ENCODE measurements at regions not wholly inside any gene's neighbourhood (a gene's known extent, or its start where the extent isn't known, plus 50 kb on each side); places are given as distances from the start of the nearest gene placed in this dataset.

- no peak for DNase-seq
- intact Hi-C loops (cut with DNase I), result no loop called here
Measured at GRCh38 chr4:23680671-23681518, 209.0 kb downstream of the PPARGC1A start.

DNA sequence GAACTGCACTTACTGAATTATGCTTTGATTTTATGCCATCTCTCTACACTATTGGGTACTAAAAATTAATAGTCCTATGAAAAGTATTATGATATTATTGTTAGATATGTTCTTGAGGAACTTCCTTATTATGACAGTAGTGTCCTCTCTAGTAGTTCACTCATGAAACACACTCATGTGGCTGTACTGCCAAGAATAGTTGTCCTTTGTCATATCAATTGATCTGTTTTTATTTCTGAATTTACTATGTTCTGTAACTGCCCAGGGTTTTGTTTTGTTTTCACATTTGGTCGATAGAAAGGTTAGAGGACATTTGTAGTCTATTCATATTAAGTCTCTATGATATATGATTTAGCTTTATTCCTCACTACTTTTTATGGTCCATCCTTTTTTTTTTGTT is 215.2 kb downstream of the PPARGC1A start:
- intact Hi-C loops (cut with DNase I), result no loop called here

GRCh38 chr4:23667659-23668058 is 222.2 kb downstream of the PPARGC1A start:
- no peak for DNase-seq
- intact Hi-C loops (cut with DNase I), result no loop called here

More for the DNA sequence above, 215.2 kb downstream of the PPARGC1A start:
- no peak for DNase-seq

DNA sequence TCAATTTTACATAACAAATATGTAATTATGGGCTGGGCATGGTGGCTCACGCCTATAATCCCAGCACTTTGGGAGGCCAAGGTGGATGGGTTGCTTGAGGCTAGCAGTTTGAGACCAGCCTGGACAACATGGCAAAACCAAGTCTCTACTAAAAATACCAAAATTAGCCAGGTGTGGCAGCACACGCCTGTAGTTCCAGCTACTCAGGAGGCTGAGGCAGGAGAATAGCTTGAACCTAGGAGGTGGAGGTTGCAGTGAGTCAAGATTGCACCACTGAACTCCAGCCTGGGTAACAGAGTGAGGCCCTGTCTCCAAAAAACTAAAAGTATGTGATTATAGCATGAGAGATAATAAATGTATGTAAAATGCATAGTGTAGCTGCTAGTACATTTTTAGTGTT is 229.0 kb downstream of the PPARGC1A start:
- no peak for DNase-seq
- intact Hi-C loops (cut with DNase I), result no loop called here

- intact Hi-C loops (cut with DNase I), result no loop called here
- no peak for DNase-seq
Measured at GRCh38 chr4:23654791-23655190, 235.1 kb downstream of the PPARGC1A start.

DNA sequence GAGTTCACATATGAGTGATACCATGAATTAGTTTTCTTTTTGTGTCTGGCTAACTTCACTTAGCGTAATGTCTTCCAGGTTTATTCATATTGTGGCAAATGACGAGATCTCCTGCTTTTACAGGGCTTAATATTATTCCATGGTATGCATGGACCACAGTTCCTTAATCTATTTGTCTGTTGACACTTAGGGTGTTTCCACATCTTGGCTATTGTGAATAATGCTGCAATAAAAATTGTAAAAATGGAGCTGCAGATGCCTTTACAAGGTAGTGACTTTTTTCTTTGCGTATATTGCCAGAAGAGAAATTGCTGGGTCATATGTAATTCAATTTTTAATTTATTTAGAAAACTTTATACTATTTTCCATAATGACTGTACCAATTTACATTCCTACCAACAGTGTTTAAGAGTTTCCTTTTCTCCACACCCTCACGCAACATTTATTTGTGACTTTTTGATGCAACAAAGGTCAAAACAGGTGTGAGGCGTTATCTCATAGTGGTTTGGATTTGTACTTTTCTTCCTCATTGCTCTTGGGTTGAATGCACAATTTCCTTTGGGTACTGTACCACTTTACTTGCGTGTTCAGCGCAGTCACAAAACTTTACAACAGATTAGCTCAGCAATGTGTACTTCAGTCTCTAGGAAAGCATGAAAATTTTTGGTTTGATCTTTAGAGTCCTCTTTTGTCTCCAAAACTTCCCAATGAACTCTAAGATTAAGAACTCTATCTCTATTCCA is 240.8 kb downstream of the PPARGC1A start:
- no peak for DNase-seq
- intact Hi-C loops (cut with DNase I), result no loop called here

DNA sequence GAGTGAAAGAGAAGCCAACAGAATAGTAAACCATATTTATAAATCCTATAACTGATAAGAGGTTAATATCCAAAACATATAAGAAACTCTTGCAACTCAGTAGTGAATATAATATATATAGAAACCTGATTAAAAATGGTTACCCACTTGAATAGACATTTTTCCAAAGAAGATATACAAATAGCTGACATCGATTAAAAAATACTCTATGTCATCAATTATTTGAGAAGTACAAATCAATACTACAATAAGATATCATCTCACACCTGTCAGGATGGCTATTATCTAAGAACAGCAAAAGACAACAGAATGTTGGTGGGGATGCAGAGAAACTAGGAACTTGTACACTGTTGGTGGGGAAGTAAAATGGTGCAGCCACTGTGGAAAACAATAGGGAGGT is 254.4 kb downstream of the PPARGC1A start:
- no peak for DNase-seq
- intact Hi-C loops (cut with DNase I), result no loop called here

GRCh38 chr4:23631255-23631950 is 258.4 kb downstream of the PPARGC1A start:
- no peak for DNase-seq
- intact Hi-C loops (cut with DNase I), result no loop called here

GRCh38 chr4:23630110-23630509 is 259.7 kb downstream of the PPARGC1A start:
- DNase-seq, result no peak
- intact Hi-C loops (cut with DNase I), result no loop called here

DNA sequence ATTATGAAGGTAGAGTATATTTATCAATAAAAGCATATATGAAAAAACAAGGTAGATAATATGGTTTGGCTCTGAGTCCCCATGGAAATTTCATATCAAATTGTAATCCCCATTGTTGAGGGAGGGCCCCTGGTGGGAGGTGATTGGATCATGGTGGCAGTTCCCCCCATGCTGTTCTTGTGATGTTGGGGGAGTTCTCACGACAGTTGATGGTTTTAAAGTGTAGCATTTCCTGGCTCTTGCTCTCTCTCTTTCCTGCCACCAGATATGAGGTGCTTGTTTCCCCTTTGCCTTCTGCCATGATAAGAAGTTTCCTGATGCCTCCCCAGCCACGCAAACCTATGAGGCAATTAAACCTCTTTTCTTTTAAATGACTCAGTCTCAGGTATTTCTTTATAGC is 260.4 kb downstream of the PPARGC1A start:
- intact Hi-C loops (cut with DNase I), result no loop called here

DNA sequence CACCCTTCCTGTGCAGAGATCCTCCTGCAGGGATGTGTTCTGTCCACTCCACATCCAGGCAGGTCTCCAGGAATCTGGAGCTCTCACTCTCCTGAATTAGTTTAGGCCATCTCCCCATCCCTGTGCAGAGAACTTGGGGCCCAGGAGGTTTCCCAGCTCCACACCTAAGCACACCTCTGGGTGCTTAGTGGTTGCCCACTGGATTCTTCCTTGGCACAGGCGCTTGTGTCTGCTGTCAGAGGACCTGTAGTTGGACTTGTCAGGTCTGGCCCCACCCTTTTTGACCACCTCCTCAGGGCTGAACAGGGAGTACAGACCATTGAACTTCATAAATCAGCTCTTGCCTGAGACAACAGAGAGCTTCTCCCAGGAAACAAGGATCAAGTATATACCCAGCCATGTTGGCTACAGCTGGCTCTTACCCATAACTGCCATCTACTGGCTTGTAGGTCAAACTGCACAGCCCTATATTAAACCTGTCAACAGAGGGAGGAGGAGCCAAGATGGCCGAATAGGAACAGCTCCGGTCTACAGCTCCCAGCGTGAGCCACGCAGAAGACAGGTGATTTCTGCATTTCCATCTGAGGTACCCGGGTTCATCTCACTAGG is 275.5 kb downstream of the PPARGC1A start:
- intact Hi-C loops (cut with DNase I), result no loop called here
- DNase-seq, result no peak

More for the DNA sequence above, 260.4 kb downstream of the PPARGC1A start:
- DNase-seq, result no peak

DNA sequence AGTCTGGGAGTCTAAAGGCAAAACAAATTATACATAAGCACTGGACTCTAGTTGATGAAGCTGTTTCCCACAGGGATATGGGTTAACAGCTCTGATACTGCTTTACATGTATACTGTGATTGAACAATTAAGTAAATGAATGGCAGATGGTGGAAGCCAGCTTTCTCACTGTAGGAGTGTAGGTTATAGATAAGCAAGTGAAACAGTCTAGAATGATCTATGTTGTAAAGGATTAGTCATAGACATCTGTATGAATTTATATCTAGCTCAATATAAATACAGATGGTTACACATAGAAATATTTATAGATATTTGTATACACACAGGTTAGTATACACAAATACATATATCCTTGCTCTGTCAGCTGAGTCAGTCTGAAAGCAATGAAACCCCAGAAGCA is 276.1 kb downstream of the PPARGC1A start:
- intact Hi-C loops (cut with DNase I), result no loop called here
- DNase-seq, result no peak

GRCh38 chr4:23602720-23603119 is 287.1 kb downstream of the PPARGC1A start:
- no peak for DNase-seq

DNA sequence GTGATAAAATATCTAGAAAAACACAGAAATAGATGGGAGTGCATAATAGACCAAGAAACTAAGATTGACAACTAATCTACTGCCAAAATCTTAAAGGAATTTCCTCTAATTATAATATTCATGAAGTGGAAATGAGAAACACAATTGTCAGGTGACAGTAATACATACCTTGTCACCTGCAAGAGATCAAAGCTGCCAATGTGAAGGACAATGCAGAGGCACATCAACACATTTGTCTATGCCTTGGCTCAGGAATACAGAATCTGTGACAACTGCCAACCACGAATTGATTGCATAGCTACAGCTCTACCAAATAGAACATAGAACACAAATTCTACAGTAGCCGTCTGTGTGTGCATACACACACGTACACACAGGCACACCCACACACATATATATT is 295.7 kb downstream of the PPARGC1A start:
- intact Hi-C loops (cut with DNase I), result no loop called here
- DNase-seq, result no peak

More at GRCh38 chr4:23602720-23603119, 287.1 kb downstream of the PPARGC1A start:
- intact Hi-C loops (cut with DNase I), result no loop called here

DNA sequence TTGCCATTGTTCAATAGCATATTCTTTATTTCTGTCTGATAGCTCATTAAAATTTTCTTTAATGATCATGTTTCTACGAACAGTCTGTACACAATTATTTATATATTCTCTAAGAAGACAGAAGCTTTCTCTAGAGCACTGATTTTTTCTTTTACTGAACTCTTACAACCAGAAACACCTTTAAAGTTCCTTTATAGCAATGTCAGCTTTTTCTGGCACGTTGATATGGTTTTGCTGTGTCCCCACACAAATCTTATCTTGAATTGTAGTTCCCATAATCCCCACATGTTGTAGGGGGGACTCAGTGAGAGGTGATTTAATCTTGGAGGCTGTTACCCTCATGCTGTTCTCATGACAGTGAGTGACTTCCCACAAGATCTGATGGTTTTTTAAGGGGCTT is 299.4 kb downstream of the PPARGC1A start:
- intact Hi-C loops (cut with DNase I), result no loop called here

DNA sequence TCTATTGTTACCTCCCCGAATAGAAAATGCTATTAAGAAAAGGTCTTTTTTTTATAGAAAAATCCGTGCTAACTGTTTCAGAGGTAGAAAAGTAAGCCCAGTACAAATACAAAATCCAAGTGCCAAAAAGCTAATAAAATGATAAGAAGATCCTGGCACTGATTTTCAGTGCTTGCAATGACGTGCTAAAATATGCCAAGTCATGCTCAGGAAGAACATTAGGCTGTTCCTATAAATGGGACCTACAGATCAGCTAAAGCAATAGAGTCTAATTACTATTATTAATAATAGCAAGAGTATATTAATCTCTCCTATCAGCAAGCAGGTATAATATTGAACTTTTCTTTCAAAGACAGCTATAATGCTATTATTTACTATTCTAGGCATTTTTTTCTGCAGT is 305.8 kb downstream of the PPARGC1A start:
- DNase-seq, result no peak
- intact Hi-C loops (cut with DNase I), result no loop called here

More for the DNA sequence above, 299.4 kb downstream of the PPARGC1A start:
- no peak for DNase-seq

GRCh38 chr4:23582671-23583070 is 307.2 kb downstream of the PPARGC1A start:
- intact Hi-C loops (cut with DNase I), result no loop called here
- no peak for DNase-seq

DNA sequence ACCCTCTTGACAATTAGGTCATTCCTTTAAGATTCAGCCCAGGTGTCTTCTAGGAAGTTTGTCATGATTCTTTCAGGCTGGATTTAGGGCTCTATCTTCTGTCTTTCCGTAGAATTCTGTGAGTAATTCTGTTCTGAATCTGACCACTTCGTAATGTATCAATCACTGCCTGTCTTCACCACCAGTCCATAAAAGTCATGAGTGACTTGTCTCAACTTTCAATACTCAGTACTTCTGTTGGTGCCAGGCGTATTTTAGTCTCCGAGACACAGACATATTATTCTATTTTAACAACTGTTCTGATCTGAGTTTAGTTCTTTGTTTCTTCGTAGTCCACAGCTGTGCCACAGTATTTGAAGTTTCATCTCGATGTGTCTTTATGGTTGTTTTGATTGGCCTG is 310.7 kb downstream of the PPARGC1A start:
- intact Hi-C loops (cut with DNase I), result no loop called here
- DNase-seq, result no peak

GRCh38 chr4:23577398-23577797 is 312.4 kb downstream of the PPARGC1A start:
- intact Hi-C loops (cut with DNase I), result no loop called here
- DNase-seq, result no peak

- intact Hi-C loops (cut with DNase I), result no loop called here
- DNase-seq, result no peak
Measured at GRCh38 chr4:23572382-23572781, 317.5 kb downstream of the PPARGC1A start.

All from head of caudate nucleus (tissue), 42 donors.